ENCODE measurements at regions not wholly inside any gene's neighbourhood (a gene's known extent, or its start where the extent isn't known, plus 50 kb on each side); places are given as distances from the start of the nearest gene placed in this dataset.

DNA sequence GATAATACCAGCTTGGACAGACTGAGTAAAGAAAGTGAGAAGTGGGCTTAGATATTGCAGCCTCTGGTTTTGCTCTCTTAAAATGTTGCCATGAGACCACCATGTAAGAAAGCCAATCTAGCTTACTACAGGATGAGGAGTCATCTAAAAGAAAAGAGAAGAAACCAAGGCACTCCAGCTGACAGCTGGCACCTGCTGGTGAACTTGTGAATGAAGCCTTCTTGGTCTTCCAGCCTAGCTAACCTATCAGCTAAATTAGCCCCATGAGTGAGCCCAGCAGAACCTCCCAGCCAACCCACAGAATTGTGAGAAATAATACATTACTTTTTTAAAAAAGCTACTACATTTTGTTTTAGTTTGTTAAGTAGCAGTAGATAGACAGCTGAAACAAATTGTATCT lies 154.5 kb upstream of the QRFPR start (continued):
- no peak for TF ChIP-seq YY1 (IDR thresholded peaks at IDR 0.05; ENCODE audit: low read depth, low read length)
- TF ChIP-seq, protein P1, sequence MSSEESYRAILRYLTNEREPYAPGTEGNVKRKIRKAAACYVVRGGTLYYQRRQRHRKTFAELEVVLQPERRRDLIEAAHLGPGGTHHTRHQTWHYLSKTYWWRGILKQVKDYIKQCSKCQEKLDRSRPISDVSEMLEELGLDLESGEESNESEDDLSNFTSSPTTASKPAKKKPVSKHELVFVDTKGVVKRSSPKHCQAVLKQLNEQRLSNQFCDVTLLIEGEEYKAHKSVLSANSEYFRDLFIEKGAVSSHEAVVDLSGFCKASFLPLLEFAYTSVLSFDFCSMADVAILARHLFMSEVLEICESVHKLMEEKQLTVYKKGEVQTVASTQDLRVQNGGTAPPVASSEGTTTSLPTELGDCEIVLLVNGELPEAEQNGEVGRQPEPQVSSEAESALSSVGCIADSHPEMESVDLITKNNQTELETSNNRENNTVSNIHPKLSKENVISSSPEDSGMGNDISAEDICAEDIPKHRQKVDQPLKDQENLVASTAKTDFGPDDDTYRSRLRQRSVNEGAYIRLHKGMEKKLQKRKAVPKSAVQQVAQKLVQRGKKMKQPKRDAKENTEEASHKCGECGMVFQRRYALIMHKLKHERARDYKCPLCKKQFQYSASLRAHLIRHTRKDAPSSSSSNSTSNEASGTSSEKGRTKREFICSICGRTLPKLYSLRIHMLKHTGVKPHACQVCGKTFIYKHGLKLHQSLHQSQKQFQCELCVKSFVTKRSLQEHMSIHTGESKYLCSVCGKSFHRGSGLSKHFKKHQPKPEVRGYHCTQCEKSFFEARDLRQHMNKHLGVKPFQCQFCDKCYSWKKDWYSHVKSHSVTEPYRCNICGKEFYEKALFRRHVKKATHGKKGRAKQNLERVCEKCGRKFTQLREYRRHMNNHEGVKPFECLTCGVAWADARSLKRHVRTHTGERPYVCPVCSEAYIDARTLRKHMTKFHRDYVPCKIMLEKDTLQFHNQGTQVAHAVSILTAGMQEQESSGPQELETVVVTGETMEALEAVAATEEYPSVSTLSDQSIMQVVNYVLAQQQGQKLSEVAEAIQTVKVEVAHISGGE (CRISPR knock-in tag; IDR thresholded peaks at IDR 0.05), result no peak
- TF ChIP-seq FOXK2 (IDR thresholded peaks at IDR 0.05), result no peak
- no peak for TF ChIP-seq RELA (IDR thresholded peaks at IDR 0.05; ENCODE audit: borderline replicate concordance, partially characterized antibody)
- no peak for TF ChIP-seq RFX5 (IDR thresholded peaks at IDR 0.05; ENCODE audit: low read depth, low read length)
- TF ChIP-seq WRNIP1 (IDR thresholded peaks at IDR 0.05; ENCODE audit: borderline replicate concordance, low read depth, low read length), result no peak

DNA sequence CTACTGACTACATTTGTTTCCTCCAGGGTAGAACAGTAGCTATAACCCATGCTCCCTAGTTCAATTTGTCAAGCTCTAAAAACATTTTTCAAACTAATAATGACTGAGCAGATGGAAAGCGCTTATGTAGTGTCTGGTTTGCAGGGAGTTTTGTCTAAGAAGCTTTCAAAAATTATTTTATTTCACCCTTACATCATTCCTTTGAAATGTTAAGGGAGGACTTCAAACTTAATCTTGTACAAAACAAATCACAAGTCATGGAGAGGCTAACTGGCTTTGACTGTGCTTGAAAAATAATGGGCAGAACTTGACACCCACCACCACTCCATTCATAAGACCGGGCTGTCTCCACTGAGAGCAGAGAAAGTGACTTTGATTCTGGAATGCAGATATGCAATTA lies 153.4 kb upstream of the QRFPR start:
- no peak overlapping the region for H3K4me3 ChIP-seq
- DNase-seq (ENCODE audit: low read depth, low spot score) (no peak), FAIRE-seq (no peak), ATAC-seq (no peak)
- whole genome bisulfite sequencing (ENCODE audit: insufficient coverage, insufficient replicate concordance, low lambda C conversion rate, missing lambda C conversion rate), result 38% methylated on average over 2 of the region's 2 CpGs
- SMC1A ChIA-PET (ENCODE audit: uncharacterized antibody, unreplicated experiment), result interaction anchor here (0.9 kb wide), 1 partner anchor 72 kb away, joined by 3 read pairs; no protein-coding TSS in a partner anchor
- in situ Hi-C loops (cut with MboI) (no loop called here), intact Hi-C loops (cut with micrococcal nuclease; ENCODE audit: unreplicated experiment) (no loop called here)
- H4K20me1 ChIP-seq (ENCODE audit: control insufficient read depth, insufficient read depth), result no peaks in the 10 kb centered on the region
- H3K27me3 ChIP-seq (replicated peaks in 1 of 2; ENCODE audit: control insufficient read depth in 2 of 2, insufficient read depth in 2 of 2, low read length in 1 of 2), result no peaks in the 10 kb centered on the region; a peak in 1 of 4 replicates
- no peak overlapping the region for H3K27ac ChIP-seq (ENCODE audit: control insufficient read depth, insufficient read depth)
- CTCF ChIA-PET, result no interaction called here
- no TSS peak for BruUV-seq (replicated peaks)
- H2AFZ ChIP-seq (ENCODE audit: control insufficient read depth, low read depth, low read length), result no peak overlapping the region
- POLR2A ChIA-PET, result no interaction called here
- RAD21 ChIA-PET (ENCODE audit: unreplicated experiment), result no interaction called here
- H3K9me3 ChIP-seq (replicated peaks; ENCODE audit: control insufficient read depth, insufficient read depth, low read length), result no peaks in the 10 kb centered on the region
- no peaks in the 10 kb centered on the region for H3K4me1 ChIP-seq (ENCODE audit: control insufficient read depth, insufficient read depth, low read length)
- H3K9ac ChIP-seq (ENCODE audit: control insufficient read depth, insufficient read depth, low read length), result no peak overlapping the region
- H3K4me2 ChIP-seq (ENCODE audit: control insufficient read depth, insufficient read depth), result no peak overlapping the region
- H3K36me3 ChIP-seq (ENCODE audit: control insufficient read depth in 2 of 2, insufficient read depth in 2 of 2, low read length in 1 of 2), result no peaks in the 10 kb centered on the region
- H3K79me2 ChIP-seq (ENCODE audit: control insufficient read depth, insufficient read depth, low read length), result no peaks in the 10 kb centered on the region
- TF ChIP-seq NFYA (IDR thresholded peaks at IDR 0.05; ENCODE audit: borderline replicate concordance, low read depth, low read length), result no peak
- TF ChIP-seq POLR2AphosphoS5 (IDR thresholded peaks at IDR 0.05; ENCODE audit: low read length), result no peak
- TF ChIP-seq, protein P2, sequence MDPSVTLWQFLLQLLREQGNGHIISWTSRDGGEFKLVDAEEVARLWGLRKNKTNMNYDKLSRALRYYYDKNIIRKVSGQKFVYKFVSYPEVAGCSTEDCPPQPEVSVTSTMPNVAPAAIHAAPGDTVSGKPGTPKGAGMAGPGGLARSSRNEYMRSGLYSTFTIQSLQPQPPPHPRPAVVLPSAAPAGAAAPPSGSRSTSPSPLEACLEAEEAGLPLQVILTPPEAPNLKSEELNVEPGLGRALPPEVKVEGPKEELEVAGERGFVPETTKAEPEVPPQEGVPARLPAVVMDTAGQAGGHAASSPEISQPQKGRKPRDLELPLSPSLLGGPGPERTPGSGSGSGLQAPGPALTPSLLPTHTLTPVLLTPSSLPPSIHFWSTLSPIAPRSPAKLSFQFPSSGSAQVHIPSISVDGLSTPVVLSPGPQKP (IDR thresholded peaks at IDR 0.05; ENCODE audit: low read depth, low read length), result no peak
- no peak for TF ChIP-seq CHD1 (IDR thresholded peaks at IDR 0.05; ENCODE audit: low read depth, low read length)
- TF ChIP-seq, protein P3, sequence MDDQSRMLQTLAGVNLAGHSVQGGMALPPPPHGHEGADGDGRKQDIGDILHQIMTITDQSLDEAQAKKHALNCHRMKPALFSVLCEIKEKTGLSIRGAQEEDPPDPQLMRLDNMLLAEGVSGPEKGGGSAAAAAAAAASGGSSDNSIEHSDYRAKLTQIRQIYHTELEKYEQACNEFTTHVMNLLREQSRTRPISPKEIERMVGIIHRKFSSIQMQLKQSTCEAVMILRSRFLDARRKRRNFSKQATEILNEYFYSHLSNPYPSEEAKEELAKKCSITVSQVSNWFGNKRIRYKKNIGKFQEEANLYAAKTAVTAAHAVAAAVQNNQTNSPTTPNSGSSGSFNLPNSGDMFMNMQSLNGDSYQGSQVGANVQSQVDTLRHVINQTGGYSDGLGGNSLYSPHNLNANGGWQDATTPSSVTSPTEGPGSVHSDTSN (IDR thresholded peaks at IDR 0.05; ENCODE audit: insufficient replicate concordance, low read depth, low read length), result no peak
- TF ChIP-seq MEF2B (IDR thresholded peaks at IDR 0.05; ENCODE audit: partially characterized antibody, poor library complexity, severe bottlenecking), result no peak
- TF ChIP-seq, protein P4, sequence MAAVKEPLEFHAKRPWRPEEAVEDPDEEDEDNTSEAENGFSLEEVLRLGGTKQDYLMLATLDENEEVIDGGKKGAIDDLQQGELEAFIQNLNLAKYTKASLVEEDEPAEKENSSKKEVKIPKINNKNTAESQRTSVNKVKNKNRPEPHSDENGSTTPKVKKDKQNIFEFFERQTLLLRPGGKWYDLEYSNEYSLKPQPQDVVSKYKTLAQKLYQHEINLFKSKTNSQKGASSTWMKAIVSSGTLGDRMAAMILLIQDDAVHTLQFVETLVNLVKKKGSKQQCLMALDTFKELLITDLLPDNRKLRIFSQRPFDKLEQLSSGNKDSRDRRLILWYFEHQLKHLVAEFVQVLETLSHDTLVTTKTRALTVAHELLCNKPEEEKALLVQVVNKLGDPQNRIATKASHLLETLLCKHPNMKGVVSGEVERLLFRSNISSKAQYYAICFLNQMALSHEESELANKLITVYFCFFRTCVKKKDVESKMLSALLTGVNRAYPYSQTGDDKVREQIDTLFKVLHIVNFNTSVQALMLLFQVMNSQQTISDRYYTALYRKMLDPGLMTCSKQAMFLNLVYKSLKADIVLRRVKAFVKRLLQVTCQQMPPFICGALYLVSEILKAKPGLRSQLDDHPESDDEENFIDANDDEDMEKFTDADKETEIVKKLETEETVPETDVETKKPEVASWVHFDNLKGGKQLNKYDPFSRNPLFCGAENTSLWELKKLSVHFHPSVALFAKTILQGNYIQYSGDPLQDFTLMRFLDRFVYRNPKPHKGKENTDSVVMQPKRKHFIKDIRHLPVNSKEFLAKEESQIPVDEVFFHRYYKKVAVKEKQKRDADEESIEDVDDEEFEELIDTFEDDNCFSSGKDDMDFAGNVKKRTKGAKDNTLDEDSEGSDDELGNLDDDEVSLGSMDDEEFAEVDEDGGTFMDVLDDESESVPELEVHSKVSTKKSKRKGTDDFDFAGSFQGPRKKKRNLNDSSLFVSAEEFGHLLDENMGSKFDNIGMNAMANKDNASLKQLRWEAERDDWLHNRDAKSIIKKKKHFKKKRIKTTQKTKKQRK (IDR thresholded peaks at IDR 0.05; ENCODE audit: low read depth, low read length), result no peak
- no peak for TF ChIP-seq NR2C1 (IDR thresholded peaks at IDR 0.05)
- no peak for TF ChIP-seq CBX5 (IDR thresholded peaks at IDR 0.05; ENCODE audit: low read depth)

Data from GM12878 (cell line).